ENCODE measurements at regions not wholly inside any gene's neighbourhood (a gene's known extent, or its start where the extent isn't known, plus 50 kb on each side); places are given as distances from the start of the nearest gene placed in this dataset.
"Not testable (repeated sequence)": the region's sequence is repeated elsewhere in the genome, so short reads cannot be mapped to it uniquely, and the experiment has no call there.

DNA sequence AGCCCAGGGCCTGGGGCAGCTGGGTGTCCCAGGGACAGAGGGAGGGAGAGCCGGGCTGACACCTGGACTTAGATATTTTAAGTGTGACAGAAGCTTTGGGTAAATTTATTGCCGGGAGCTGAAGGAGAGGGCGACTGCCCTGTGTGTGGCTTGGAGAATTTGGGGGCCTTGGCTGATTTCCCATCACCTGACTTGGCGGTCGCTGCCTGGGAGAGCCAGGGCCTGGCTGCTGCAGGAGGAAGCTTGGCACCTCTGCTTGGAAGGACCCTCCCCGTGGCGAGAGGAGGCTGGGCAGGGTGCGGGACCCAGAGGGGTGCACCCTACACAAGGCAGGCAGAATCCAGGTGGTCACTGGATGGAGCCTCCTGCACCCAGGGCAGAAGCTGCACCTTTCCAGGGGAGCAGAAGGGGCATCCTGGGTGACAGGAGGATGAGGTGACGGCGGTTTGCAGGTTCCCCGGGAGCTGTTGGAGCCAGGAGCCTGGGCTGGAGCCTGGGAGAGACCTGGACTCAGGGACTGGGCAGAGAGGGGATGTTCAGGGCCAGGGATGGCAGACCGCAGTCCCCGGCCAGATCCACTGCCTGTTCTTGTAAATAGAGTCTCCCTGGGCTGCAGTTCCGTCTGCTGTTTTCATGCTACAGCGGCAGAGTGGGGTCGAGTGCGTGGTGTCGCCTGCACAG lies 72.0 kb downstream of the RGS12 start:
- no peak for DNase-seq (ENCODE audit: low read depth)

DNA sequence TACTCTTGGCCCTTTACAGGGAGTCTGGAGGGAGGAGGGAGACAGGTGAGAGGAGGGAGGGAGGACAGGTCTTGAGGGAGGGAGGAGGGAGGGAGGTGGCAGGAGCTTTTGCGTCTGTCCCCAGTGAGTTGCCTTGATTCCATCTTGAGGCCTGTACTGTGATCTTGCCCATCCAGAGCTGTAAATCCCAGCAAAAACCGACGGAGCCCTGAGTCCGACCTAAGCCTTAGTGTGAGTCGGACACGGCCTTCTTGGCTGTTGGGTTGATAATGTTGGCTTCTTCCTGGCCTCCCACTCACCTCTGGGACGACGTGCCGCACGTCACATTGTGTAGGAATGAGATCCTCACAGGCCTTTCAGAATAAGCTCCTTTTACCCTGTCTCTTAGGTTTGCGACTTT lies 72.5 kb downstream of the RGS12 start:
- DNase-seq (ENCODE audit: low read depth): no peak

DNA sequence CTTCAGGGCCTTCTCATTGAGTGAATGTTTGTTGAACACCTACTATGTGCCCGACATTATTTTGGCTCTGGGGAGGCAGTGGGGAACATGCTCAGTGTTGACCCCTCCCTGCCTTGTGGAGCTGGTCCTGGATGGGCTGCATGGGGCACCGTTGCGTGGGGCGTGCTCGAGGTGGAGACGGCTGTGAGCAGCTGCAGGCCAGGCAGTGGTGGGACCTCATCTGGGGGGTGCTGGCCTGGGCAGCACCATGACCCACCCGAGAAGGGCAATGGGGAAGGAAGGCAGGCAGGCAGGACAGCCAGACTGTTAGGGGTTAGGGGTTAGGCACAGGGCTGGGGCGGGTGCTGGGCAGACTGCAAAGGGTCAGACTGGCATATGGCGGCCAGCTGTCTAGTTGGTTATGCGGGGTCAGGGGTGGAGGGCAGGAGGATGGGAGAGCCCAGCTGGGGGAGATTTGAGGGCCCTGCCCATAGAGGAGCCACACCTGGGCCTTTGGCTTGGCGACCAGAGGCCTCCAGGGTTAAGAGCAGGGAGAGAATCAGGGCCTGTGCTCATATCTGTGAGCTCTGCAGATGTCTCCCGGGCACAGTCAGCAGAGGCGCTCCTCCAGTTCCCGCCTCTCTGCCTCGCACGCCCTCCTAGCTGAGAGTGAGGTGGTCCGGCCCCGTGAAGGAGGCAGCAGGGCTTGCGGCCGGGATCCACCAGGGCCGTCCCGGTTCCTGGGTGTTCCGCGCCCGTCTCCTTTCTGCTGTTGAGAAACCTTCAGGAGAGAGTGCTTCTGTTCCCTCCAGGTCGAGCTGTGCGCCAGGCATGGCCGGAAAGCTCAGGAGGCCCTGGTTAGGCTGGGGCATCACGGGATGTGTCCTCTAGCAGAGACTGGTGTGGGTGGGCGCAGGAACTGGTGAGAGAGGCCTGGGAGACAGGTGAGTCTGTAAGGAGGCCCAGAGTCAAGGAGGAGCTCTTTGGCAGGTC lies 73.3 kb downstream of the RGS12 start:
- DNase-seq (ENCODE audit: low read depth): no peak

DNA sequence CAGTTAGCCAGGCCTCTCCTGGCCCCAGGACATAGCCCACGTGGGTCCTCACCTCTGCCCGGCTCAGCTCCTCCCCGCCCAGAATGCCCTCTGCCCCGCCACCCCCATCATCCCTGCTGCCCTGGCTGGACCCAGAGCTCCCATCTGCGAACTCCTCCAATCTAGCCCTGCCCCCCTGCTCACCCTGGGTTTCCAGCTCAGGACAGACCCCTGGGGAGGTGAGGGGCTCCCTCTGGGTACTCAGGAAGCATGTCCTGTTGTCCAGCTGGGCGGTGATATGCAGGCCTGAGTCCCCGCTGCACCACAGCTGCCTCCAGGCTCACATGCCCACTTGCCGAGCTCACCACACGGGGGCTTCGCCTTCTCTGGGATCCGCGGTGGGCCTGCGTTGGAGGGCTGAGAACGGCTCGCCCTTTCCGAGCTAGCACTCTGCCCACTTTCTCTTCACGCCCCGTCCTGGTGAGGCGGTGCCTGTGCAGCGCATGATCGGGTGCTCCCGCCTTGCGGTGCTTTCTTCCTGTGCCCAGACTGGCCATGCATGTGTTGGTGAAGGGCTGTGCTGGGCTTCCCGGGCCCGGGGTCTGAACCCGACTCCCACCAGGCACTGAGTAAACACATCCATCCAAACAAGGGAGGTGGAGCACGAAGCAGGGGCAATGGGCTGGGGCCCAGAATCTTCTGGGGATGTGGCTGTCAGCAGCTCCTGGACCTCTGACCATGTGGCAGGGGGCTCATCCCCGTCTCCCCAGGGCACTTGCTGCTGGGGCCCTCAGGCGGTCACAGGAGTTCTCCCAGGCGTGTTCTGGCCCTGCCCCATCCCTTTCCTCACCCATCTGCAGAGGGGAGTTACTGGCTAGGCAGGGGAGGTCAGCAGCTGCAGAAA lies 74.3 kb downstream of the RGS12 start:
- no peak for DNase-seq (ENCODE audit: low read depth)

DNA sequence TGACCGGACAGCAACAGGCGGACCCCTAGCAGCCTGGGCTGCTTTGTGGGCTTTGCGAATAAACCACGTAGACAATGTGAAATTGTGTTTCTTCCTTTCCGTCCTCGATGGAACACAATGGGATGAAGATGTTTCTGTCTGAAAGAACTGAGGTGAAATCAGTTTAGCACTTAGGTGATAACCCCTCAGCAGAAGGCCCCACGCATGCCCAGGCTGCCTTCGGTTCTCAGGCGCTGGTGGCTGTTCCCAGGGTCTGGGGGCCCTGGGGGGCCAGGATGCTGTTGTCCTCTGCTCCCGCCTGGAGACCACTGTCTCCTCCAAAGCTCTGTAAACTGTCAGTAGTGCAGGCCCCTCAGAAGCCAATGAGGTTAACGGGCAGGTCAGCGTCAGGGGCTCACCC lies 73.9 kb upstream of the HGFAC start:
- no peak for DNase-seq (ENCODE audit: low read depth)

DNA sequence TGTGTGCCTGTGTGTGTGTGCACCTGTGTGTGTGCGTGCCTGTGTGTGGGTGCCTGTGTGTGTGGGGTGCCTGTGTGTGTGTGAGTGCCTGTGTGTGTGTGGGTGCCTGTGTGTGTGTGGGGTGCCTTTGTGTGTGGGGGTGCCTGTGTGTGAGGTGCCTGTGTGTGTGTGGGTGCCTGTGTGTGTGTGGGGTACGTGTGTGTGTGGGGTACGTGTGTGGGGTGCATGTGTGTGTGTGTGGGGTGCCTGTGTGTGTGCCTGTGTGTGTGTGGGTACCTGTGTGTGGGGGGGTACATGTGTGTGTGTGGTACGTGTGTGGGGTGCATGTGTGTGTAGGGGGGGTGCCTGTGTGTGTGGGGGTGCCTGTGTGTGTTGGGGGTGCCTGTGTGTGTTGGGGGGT lies 73.4 kb upstream of the HGFAC start:
- no peak for DNase-seq (ENCODE audit: low read depth)

DNA sequence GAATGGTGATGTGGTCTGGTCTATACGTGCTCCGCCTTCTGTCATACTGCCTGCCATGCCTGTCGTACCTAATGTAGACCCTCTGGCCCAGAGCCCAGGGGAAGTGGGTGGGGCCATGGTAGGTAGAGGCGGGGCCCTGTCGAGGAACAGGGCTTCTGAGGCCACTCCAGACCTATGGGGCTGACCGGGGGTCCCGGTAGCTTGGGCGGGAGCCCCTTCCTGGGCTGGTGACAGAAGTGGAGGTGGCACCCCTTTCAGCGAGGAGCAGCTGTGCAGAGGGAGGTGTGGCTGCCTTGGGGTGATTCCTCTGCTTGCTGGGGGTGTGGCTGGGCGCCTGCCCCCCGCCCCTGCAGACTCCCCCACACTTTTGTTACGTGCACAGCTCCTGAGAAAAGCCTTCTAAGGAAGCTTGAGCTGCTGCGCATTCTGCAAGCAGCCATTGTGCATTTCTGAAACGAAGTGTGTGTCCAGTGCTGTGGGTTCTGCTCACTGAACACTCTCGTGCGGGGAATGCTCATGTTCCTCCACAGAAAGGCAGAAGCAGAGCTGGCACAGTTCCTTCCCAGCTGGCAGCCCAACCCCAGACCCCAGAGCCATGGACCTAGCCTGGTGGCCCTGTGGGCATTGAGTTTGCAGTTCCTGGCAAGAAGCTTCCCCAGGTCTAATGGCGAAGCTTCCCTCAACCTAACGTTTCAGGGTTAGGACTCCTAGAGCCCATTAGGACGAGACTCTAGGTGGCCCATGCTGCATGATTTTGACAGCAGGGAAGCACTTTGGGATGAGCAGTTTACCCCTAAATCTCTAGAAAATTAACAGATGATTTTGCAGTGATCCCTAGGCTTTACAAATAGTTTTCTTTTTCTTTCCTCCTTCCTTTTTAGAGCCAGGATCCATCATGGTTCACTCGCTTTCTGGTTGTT lies 72.7 kb upstream of the HGFAC start:
- no peak for DNase-seq (ENCODE audit: low read depth)

DNA sequence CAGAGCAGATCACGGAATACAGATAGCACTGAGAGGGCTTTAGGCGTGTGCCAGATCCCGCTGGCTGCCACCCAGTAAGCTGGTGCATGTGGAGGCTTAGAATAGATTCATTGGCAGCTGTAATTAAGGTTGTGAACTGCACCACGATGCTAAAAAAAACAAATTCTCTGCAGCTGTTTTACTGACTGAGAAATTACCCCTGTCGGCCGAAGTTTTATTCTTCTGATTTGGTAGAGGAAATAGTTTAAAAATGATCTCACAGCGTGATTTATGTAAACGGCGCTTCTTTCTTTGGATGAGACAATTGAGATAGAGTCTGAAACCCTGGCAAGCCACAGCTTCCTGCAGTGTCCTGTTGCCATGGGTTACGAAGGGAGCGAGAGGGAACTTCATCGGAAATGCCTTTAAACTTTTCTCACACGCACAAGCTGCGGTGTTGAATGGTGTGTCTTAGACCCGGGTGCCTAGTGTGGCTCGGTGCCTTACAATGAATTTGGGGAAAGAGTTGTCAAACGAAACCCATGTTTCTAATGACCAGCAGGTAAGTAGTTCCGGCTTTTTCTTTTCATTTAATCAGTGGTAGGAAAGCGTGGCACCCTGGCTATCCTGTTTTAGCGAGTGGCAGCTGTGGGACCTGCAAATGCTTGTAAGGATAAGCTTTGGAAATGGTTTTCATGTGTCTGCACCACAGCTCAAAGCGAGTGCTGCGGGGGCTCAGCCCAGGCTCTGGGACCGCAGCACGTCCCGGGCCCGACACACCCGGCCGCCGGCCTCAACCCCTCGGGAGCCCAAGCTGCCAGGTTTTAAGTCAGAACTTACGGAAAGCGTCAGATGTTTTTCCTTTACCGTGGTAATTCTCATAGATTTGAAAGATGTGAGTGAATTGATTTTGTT lies 71.7 kb upstream of the HGFAC start:
- DNase-seq (ENCODE audit: low read depth): no peak

DNA sequence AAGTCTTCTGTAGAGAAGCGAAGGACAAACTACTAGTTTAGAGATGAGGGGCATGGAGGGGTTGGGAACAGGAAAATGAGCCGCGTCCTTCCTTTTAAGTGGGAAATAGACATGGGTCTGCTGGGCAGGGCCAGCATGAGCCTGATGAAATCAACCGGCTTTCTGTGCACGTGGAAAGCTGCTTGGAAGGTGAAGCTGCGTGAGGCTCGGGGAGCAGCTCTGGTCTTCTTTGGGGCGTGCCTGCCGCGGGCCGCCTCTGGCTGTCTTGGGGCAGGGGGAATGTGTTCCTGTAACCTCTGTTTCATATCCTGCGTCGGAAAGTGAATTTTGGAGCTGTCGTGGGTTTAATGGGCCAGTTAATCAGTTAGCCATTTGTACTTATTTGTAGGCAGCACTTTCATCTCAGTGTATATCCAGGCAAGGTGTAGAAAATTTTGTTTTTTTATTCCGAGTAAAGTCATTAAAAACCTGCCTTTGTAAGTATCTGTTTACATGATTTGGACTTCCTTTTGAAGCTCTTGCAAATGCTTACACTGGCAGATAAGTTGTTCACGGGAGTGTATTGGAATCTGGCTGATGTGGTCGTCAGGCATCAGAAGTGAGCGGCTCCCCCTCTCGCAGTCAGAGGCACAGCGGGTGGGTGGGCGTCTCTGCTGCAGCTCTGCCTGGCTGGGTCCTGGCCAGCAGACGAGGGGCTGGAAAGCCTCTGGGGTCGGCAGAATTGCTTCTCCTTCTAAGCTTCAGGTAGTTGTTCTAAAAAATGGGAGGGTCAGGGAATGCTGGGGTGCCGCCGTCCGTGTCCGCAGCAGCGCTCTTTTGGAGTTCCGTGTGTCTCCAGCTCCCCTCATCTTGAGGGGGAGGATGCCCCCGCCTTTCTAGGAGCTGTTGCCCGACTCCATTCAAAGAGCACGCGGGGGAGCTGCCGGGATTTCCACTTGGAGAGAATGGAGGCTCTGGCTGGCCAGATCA lies 70.5 kb upstream of the HGFAC start:
- DNase-seq (ENCODE audit: low read depth): no peak

DNA sequence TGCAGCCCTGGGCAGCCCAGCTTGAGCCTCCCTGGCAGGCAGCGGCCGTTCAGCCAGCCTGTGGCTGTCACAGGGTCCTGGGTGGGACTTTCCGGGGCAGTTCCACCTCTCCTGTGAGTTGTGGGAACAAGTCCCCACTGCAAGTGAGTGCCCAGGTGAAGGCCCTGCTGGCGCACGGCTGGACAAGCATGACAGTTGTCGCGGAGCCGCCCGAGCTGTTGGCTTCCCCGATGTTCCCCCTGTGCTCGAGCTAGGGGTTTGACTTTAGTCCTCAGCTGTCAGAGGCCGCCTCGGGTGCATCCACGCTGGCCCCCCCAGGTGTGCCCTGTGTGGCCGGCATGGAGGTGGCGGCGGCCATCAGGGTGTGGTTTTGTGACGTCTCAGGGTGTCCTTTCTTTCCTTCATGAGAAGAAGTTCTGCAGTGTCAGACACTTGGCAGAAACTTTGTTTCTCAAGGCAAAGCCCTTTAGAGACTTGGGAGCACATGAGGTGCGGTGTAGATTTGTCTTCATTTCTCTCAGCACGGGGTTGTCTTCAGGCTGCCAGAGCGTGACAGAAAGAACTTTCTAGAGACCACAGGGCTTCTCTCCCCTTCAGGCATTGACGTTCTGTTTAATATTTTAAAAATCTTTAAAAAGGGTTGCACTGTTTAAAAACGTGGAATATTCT lies 69.4 kb upstream of the HGFAC start:
- DNase-seq (ENCODE audit: low read depth): no peak

DNA sequence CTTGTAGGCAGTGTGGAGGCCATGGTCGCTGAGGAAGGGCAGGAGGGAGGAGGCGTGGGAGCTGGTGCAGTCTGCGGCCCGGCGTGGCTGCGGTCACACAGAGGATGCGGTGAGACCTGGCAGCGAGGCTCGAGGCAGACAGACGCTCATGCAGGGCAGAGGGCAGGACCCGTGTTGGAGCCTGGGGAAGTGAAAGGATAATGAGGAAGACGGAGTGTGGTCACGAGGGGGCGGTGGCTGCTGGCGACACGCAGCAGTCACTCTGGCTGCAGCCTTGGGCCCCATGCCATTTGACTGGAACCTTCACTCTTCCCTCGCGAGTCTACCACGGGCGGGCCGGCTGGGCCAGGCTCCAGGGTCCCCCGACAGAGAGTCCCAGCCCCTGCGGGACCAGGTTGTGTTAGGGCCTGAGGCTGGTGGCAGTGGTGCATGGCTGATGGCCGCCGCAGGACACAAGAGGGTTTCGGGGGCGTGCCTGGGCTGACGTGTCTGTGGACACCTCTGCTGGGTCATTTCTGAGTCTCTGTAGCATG lies 68.8 kb upstream of the HGFAC start:
- DNase-seq (ENCODE audit: low read depth): no peak

DNA sequence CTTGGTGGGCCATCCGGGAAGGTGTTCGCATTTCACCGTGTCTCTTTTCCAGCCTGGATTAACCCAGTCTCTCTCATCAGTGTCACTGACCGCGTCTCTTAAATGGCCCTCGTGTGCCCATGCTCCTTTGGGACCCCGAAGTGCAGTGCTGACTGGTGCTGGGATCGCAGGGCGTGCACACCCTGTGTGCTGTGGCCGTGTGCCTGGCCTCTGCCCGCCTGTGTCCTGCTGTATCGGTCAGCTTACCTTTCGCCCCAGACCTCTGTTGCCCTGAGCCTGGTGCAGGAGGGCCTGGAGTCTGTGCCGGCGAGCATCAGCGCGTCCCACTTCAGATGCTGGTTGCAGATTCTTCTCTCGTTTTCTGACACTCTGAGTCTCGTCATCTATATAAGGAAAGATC lies 68.3 kb upstream of the HGFAC start:
- no peak for DNase-seq (ENCODE audit: low read depth)

DNA sequence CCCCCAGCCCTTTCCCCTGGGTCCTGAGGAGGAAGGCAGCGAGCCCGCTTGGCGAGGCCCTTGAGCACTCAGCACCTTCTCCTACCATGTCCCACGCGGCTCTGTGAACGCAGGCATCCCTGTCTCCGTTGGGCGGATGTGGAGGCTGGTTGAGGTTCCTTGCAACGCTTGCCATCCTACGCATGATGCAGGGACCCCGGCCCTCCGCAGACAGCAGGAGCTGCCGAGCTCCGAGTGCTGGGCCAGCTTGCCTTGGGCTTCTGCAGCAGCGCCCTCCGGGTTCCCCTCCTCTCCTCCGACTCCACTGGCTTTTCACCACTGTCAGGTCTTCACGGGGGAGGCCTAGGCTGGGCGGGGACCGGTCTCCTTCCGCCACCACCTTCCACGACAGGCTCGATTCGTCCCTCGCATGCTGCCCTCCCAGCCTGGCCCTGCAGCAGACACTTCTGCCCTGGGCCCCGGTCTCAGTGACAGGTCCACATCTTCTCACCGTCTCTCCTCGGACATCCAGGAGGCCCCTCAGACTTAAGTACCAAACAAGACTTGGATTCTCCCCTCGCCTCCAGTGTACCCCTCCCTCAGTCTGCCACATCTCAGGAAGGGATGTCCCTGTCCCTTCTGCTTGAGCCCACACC lies 67.6 kb upstream of the HGFAC start:
- DNase-seq (ENCODE audit: low read depth): no peak

DNA sequence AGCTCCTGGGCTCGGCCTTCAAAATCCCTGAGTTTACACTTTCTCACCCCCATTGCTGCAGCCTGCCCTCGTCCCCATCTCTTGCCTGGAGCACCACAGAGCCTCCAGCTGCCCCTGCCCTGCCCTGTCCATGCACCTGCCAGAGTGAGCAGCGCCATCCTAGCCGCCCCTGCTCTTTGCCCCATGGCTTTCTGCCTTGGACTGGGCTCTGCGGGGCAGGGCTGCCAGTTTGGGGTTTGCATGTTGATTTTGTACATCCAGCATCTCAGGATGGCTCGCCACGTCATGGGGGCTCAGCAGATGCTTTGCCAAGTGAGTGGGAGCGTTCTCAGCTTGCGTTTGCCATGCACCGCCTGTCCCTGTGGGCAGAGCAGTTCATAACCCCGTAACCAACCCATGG lies 67.1 kb upstream of the HGFAC start:
- no peak for DNase-seq (ENCODE audit: low read depth)

DNA sequence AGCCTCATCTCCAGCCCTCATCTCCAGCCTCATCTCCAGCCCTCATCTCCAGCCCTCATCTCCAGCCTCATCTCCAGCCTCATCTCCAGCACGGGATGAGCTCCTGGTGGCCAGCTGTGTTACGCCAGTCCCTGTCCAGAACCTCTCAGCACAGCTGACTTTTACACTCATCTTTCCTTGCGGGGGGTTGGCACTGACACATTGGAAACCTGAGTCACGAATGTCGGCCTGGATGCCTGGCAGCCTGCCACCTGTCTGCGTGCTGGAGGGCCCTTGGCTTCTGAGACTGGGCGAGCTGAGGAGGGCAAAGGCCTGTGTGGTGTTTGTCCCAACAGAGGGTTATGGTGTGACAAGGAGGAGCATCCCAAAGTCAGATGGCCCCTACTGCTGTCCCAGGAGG lies 66.1 kb upstream of the HGFAC start:
- DNase-seq (ENCODE audit: low read depth): no peak

DNA sequence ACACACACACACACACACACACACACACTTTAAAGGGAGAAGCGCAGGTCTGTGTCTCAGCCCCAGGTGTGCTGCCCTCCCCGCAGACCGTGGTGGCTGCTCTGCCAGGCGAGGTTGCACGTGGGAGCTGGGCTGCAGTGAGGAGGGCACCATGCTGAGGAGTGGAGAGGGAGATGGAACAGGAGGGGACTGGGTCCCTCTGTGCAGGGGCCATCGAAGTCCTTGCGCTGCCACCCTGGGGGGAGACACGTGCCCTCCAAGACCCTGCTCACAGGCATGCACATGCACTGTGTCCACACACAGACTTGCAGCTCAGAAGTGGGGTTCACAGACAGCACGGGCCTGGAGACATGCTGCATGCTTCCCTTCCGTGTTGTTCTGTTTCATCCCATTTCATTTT lies 65.5 kb upstream of the HGFAC start:
- DNase-seq (ENCODE audit: low read depth): no peak

DNA sequence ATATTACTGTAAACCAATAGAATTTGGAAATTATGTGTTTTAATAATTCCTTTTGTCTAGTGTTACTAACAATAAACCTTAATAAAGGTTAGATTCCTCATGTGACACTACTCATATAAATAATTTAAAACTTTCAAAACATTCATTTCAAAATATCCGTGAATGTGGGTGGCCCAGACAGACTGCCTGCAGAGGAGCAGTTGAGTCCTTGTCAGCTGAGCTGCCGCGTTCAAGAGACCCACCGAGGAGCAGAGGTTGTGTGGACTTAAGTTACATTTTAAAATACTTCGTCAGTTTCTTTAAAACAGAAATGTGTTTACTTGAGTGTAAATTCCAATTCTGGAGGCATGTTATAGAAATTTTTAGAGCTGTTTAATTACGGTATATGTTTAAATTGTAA lies 64.2 kb upstream of the HGFAC start:
- no peak for DNase-seq (ENCODE audit: low read depth)

DNA sequence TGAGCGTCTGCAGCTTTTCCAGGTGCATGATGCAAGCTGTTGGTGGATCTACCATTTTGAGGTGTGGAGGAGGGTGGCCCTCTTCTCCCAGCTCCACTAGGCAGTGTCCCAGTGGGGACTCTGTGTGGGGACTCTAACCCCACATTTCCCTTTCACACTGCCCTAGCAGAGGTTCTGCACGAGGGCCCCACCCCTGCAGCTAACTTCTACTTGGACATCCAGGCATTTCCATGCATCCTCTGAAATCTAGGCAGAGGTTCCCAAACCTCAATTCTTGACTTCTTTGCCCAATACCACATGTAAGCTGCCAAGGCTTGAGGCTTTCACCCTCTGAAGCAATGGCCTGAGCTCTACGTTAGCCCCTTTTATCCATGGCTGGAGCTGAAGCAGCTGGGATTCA lies 61.4 kb upstream of the HGFAC start:
- not testable (repeated sequence) for DNase-seq (ENCODE audit: low read depth)

Data from T follicular helper cell (primary cell).